Heart left ventricle (tissue), 16 donors: ENCODE measurements at regions not wholly inside any gene's neighbourhood (a gene's known extent, or its start where the extent isn't known, plus 50 kb on each side); places are given as distances from the start of the nearest gene placed in this dataset.

Experiments
- ATAC-seq, 4 donors: fragments of 200-7000 bp; cut with Tn5 transposase; one replicate each; pipeline ENCODE4 v1.9.1; 2020 to 2022; ENCODE audit warnings: moderate library complexity in 4 of 4, mild to moderate bottlenecking in 3 of 4, moderate number of reproducible peaks in 1 of 4
- DNase-seq, 5 donors: peaks; one replicate each; pipeline ENCODE4 v3.0.0-alpha.2; 2020
- H3K27ac ChIP-seq, 12 donors: fragments of 200-600 bp; sonication (generic) in 4 of 12; one replicate each; pipeline versions ENCODE4 v1.5.0 to v1.8.0; 2016 to 2022; ENCODE audit warnings: mild to moderate bottlenecking in 2 of 12
- H3K27me3 ChIP-seq, 9 donors: fragments of 200-600 bp; sonication (generic) in 2 of 9; one replicate each; pipeline versions ENCODE4 v1.5.1 to v1.8.0; 2016 to 2022; ENCODE audit warnings: mild to moderate bottlenecking in 3 of 9
- H3K36me3 ChIP-seq, 9 donors: fragments of 200-600 bp; sonication (generic) in 2 of 9; one replicate each; pipeline versions ENCODE4 v1.5.0 to v1.8.0; 2018 to 2022; ENCODE audit warnings: mild to moderate bottlenecking in 2 of 9
- H3K4me1 ChIP-seq, 12 donors: fragments of 200-600 bp; sonication (generic) in 4 of 12; one replicate each; pipeline versions ENCODE4 v1.5.0 to v1.8.0; 2016 to 2022; ENCODE audit warnings: mild to moderate bottlenecking in 3 of 12
- H3K4me3 ChIP-seq, 12 donors: fragments of 200-600 bp; sonication (generic) in 4 of 12; one replicate each; pipeline versions ENCODE4 v1.5.0 to v1.8.0; 2017 to 2022; ENCODE audit warnings: mild to moderate bottlenecking in 9 of 12, moderate library complexity in 4 of 12
- H3K9me3 ChIP-seq, 12 donors: fragments of 200-600 bp; sonication (generic) in 4 of 12; one replicate each; pipeline versions ENCODE4 v1.5.0 to v1.8.0; 2016 to 2022; ENCODE audit warnings: mild to moderate bottlenecking in 1 of 12
- POLR2A ChIP-seq, 2 donors: fragments of 450-650 bp; IDR thresholded peaks; one replicate each; pipeline ENCODE4 v1.6.1; 2017; ENCODE audit warnings: antibody characterized with exemption in 2 of 2, mild to moderate bottlenecking in 2 of 2, moderate library complexity in 2 of 2
- WGBS, 4 donors: extraction: QIAGEN DNeasy Blood & Tissue Kit in 2 of 4; methylation state at CpG; one replicate each; pipeline versions ENCODE4 v1.1.5 to v1.1.7; 2013 to 2018; 5-methylcytosine and 5-hydroxymethylcytosine counted together
- intact Hi-C, 10 donors: fragments of 100-400 bp; cut with DNase I; formaldehyde crosslinking; loops; one replicate each; pipeline versions ENCODE4 v1.11.1 to v1.14.2; 2022
- TF ChIP-seq, protein P1 (sequence below), 12 donors: fragments of 200-600 bp; sonication (generic) in 4 of 12; IDR thresholded peaks; one replicate each; pipeline versions ENCODE4 v1.5.0 to v1.8.0; 2018 to 2022; ENCODE audit warnings: antibody characterized with exemption in 12 of 12, mild to moderate bottlenecking in 5 of 12
- donor health status: ischemic (EF 13 %, LVEDD 7.1; RV severe dilation, severe dysfunction).
- donor health status: healthy with polysubstance abuse.
- donor health status: DM: no; HTN: yes; CAD: no.
- donor health status: DM: no; HTN: no; CAD: no.
- donor health status: ischemic (EF 25% LVEDD 6.9; RV normal size, moderate dysfunction).
- donor health status: ischemic (EF 25% LVEDD 5.7; RV mildly dilated, moderate dysfunction).
- donor health status: healthy.
- donor health status: DM: yes; HTN: yes; CAD: no.
- donor health status: ischemic (EF 35%, LVEDD 5.7; RV mildly dilated, moderate dysfunction).
- donor health status: nonischemic (EF 11% LVEDD 7.7; RV severe dilation, severe dysfunction).
- donor health status: DM: yes; HTN: yes; CAD: no.
- donor health status: PGD.
- donor health status: ischemic (EF 29% LVEDD 5.4; RV normal size, mild dysfunction).
- donor health status: nonischemic (EF 23%, LVEDD 6.1; RV moderate dilation, normal function).

DNA sequence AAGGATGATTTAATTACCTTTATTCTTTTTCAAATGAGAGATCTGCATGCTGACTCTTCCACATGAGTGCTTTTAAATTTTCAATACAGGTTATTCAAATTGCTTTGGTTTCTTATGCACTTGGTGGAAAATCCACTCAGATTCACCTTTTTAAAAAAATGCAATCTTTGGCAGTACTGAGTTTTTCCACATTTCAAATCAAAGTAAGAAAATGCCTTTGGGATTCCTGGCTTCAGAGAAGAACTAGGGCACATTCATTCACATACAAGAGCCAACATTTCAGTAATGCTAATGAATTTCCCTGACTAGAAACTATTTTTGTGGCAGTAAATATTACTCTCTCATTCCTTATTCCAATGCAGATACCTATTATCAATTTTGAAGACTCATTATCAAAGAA, 342.2 kb downstream of the ETNK1 start:
- TF ChIP-seq, protein P1, sequence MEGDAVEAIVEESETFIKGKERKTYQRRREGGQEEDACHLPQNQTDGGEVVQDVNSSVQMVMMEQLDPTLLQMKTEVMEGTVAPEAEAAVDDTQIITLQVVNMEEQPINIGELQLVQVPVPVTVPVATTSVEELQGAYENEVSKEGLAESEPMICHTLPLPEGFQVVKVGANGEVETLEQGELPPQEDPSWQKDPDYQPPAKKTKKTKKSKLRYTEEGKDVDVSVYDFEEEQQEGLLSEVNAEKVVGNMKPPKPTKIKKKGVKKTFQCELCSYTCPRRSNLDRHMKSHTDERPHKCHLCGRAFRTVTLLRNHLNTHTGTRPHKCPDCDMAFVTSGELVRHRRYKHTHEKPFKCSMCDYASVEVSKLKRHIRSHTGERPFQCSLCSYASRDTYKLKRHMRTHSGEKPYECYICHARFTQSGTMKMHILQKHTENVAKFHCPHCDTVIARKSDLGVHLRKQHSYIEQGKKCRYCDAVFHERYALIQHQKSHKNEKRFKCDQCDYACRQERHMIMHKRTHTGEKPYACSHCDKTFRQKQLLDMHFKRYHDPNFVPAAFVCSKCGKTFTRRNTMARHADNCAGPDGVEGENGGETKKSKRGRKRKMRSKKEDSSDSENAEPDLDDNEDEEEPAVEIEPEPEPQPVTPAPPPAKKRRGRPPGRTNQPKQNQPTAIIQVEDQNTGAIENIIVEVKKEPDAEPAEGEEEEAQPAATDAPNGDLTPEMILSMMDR (IDR thresholded peaks at IDR 0.05), result no peak
- TF ChIP-seq POLR2A (IDR thresholded peaks at IDR 0.05), result no peak
- Histone ChIP-seq H3K27ac (no peak overlapping the region), H3K4me1 (no peaks in the 10 kb centered on the region), H3K27me3 (no peaks in the 10 kb centered on the region), H3K36me3 (no peaks in the 10 kb centered on the region), H3K9me3 (no peaks in the 10 kb centered on the region), H3K4me3 (no peak overlapping the region)
- DNase-seq (no peak), ATAC-seq (no peak)
- intact Hi-C loops, result no loop called here

DNA sequence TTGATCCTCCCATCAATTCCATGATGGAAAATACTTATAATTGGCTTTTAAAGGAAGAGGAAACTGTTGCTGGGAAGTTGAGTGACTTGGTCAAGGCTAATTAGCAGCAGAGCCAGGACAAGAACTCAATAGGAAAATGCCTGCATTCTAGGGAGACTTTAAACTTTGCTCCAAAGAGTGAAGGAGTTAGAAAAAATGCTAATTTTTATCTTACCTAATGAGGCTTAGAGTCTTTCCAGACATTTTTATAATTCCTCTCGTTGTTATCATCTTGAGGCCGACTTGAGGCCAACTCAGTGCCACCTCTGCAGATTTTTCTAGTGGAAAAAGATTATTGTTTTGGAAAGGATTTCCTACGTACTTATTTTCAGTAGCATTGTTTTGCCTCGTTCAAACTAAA, 344.6 kb downstream of the ETNK1 start:
- H3K4me1 ChIP-seq, result no peaks in the 10 kb centered on the region

DNA sequence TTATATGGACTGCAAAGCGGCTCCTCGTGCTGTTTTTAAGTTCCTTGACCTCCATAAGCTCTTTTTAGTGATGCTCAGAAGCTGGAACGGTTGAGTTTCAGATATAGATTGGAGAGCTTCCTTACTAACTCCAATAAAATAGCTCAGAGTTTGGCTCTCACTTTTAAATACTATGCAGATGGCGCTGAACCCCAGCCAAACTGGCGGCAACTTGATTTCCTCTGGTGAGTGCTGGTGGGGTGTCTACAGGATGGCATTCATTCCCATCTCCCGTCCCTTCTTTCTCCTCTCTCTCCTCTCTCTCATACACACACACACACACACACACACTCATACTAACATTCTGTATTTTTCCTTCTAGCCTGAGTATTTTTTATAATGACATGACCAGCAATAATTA, 346.3 kb downstream of the ETNK1 start:
- intact Hi-C loops, result no loop called here
- ATAC-seq, result no peak
- 70 to 81% (median 79%) methylated on average over 6 of the region's 6 CpGs for WGBS, 4 donors

More for the DNA sequence above, 344.6 kb downstream of the ETNK1 start:
- H3K27ac ChIP-seq, result no peak overlapping the region
- intact Hi-C loops, result no loop called here
- H3K36me3 ChIP-seq, result no peaks in the 10 kb centered on the region
- ATAC-seq, result no peak
- TF ChIP-seq, protein P1 (IDR thresholded peaks at IDR 0.05), result no peak
- TF ChIP-seq POLR2A (IDR thresholded peaks at IDR 0.05), result no peak
- H3K27me3 ChIP-seq, result no peaks in the 10 kb centered on the region
- H3K4me3 ChIP-seq, result no peak overlapping the region
- WGBS, 4 donors, result 36 to 59% (median 52%) methylated on average over 4 of the region's 4 CpGs
- H3K9me3 ChIP-seq, result no peaks in the 10 kb centered on the region
- no peak for DNase-seq

DNA sequence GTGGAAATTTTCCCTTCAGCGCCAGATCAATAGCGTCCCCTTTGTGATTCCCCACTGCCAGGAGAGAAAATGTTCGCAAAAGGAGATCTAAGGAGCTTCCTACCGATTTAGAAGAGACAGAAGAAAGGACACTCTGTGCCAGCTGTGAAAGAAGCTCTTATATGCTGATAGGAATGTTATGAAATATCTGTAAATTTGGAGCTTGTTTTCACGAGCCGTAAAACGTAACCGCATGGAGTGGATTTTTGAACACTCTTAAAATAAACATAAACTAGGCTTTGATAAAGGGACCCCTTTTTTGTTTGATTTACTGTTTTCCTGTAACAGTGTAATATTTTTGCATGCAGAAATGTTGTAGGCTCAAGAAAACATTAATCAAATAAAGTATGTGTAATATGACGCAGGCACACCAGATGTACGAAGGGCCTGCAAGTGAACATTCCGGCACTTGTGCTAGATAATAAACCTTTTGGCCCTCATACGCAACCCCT, 346.8 kb downstream of the ETNK1 start:
- no peak for ATAC-seq

More for the DNA sequence above, 346.3 kb downstream of the ETNK1 start:
- TF ChIP-seq, protein P1 (IDR thresholded peaks at IDR 0.05), result no peak
- no peak for TF ChIP-seq POLR2A (IDR thresholded peaks at IDR 0.05)
- Histone ChIP-seq H3K36me3 (no peaks in the 10 kb centered on the region), H3K4me3 (no peak overlapping the region), H3K27ac (no peak overlapping the region), H3K27me3 (no peaks in the 10 kb centered on the region), H3K4me1 (no peaks in the 10 kb centered on the region), H3K9me3 (no peaks in the 10 kb centered on the region)
- no peak for DNase-seq

More for the DNA sequence above, 346.8 kb downstream of the ETNK1 start:
- H3K9me3 ChIP-seq, result no peaks in the 10 kb centered on the region
- no peaks in the 10 kb centered on the region for H3K4me1 ChIP-seq
- 86 to 92% (median 88%) methylated on average over 12 of the region's 12 CpGs for WGBS, 4 donors
- DNase-seq, result no peak
- TF ChIP-seq POLR2A (IDR thresholded peaks at IDR 0.05), result no peak
- TF ChIP-seq, protein P1 (IDR thresholded peaks at IDR 0.05), result no peak
- H3K27ac ChIP-seq, result no peak overlapping the region
- H3K4me3 ChIP-seq, result no peak overlapping the region
- no peaks in the 10 kb centered on the region for H3K36me3 ChIP-seq
- intact Hi-C loops, result no loop called here
- H3K27me3 ChIP-seq, result no peaks in the 10 kb centered on the region
